CD4-positive, alpha-beta T cell treated with Interferon alpha-2 for 1 hour (primary cell): ENCODE measurements at regions not wholly inside any gene's neighbourhood (a gene's known extent, or its start where the extent isn't known, plus 50 kb on each side); places are given as distances from the start of the nearest gene placed in this dataset.

ENCODE experiments used
- DNase-seq, 2 donors: peaks; one replicate each; pipeline ENCODE4 v3.0.0-alpha.2; 2020 to 2022

DNA sequence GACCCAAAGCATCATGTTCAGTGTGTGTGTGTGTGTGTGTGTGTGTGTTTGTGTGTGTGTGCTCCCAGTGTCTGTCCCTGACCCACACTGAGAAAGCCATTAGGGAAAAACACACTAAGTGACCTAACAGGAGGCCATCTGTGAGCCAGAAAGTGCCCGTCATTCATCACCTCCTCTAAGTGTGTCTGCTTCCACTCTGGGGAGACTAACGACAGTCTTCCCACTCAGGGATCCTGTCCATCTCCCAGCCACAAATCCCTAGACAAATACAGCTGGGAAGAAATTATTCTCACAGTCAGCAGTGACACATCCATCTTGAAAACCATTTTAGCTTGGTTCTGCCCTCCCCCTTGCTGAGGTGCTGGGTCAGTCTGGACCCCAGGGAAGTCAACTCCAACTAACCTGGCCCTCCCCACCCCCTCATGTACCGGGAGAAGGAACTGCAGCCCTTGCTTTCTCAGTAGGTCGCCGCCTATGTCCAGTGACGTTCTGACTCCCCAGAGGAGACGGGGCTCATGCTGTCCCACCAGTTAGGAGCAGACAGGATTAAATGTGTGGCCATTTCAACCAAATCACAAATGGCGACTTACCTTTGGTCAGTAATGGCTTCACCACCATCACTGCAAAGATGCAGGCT lies 296.5 kb upstream of the ZNF32 start:
- DNase-seq: no peak

DNA sequence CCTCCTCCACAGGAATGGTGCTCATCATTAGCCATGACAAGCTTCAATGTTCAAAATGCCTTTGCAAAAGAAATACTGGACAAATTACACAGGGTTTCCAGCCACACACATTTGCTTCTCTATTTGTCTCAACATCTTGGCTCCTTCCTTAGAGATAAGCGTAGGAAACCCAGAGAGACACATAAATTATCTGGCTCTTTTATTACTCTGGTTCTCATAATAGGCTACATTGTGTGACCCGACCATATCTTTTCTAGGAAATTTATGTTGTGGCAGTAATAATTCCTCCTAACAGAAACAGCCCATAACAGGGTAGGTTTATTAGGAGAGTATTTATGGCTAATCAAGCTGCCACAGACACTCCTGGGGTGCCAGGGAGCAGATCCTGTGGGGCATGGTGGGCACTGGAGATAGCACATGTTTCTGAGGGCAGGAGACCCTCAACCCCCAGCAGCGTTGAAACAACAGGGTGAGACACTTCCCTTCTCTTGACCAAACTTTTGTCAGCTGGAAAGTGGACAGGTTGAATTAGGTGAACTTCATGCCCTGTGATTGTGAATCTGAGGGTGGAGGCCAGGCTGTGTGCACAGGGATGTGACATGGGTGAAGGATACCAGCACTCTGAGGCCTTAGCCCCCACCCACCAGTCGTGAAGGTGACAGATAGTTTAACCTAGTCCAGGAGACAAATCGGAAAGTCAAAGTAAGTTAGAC lies 295.9 kb upstream of the ZNF32 start:
- DNase-seq: no peak

DNA sequence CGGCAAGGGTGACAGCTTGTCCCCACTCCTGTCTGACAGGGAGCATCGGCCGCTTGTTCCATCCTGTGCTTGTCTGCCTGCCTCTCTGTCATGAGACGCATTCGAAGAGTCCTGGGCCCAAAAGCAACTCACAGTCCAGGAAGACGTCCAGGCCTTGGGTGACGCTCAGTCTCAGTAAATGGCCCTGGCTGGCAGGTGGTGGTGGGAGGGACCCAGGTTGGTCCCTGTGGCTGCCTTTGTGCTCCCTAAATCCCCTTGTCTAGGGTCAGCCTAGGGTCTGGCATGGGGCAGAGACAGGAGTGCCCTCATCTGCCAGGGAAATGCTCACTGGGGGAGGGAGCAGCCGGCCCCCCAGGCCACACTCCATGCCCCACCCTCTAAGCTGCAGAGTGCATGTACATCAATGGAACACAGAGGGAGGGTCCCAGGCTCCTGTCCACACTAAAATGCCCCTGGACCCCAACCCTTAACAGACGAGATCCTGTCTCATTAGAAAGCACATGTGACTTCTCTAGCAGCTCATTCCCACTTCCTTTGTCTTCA lies 295.2 kb upstream of the ZNF32 start:
- DNase-seq: no peak

DNA sequence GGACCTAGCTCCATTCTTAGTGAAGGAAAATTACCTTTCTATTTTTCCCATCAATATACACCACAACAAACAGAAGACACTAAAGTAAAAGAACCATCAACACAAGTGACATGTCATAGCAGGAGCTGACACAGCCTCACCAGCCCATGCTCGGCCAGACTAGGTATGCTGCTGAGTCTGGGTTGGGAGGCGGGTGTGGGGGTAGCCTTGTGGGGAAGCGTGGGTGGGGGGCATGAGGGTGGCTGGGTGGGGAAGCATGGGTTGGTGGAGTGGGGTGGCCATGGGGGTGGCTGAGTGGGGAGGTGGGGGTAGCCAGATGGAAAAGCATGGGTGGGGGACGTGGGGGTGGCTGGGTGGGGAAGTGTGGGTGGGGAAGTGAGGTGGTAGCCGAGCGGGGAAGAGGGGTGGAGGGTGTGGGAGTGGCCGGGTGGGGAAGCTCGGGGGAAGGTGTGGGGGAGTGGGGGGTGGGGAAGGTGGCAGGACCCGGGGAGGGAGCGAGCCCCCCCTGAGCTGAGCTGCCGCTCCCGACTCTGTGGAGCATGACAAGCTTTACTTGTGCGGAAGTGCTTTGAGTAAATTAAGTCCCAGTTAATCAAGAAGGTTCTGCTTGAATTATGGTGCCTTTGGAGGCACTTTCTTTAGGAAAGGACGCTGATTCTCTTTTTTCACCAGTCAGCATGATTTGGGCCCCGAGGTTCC lies 294.6 kb upstream of the ZNF32 start:
- DNase-seq: no peak

DNA sequence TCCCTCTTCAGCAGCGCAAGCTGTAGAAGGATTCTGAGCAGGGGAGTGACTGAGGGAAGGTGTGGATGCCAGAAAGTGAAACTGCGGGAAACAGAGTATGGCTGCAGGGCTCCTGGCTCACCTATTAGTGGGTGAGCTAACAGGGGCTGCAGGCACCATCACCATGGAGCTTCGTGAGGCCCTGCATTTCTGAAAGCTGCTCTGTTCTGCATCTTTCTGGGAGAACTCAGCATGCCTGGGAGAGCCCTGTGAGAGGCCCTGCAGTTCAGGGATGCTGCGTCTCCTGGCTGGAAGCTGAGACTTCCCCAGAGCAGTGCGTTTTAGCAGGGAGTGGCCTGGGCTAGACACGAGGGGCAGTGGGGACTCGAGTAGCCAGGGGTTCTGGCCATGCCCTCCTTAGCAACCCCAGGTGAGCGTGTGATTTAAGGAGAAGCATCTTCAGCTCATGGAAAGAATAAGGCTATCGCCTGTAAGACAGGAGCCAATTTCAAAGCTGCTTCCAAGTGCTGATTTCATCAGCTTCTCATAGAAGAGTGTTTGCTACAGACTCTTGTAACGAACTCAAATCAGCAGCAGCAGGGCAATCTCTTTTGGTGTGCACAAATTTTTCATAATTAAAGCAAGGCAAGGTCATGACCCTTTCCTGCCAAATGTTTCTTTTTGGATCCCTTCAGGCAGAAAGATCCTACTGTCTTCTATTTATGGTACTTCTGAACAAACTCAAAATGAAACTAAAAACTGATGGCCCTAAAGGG lies 293.6 kb upstream of the ZNF32 start:
- DNase-seq: no peak

DNA sequence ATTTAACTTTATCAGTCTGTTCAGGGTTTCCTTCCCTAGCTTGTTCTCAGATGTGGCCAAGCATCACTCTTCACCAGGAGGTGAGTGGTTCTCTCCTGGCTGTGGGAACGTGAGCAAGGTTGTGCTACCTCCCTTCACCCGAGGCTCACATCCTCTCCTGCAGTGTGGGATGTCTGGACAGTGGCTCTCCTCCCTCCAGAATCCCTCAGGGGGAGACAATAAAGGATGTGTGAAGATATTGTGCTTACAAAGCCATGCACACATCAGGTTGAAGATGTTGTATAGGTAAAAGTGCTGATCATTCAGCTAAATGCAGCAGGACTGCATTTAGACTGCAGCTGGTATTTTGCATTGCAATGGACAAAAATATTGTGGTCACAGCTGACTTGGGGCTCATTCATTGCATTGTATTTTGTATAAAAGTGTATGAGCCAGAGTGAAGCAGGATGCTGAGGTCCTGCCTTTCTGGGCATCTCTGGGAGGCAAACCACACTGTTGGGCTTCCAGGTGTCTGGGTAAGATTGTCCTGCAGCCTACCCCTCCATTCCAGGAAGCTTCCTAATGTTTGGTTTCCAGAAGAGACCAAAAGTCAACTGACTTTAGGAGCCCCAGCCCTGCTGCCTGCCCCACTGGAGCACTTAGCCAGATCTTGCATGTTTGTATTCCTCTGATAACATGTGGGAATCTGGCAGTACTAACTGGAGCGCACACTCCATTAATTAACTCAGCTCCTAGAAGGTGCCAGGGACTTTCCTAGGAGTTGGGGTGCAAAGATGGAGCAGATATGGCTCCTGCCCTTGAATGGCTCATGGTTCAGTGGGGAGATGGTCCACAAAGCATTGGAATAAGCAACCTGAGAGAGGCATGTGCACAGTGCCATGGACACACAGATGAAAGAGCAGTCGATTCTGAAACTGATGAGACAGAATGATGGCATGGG lies 292.5 kb upstream of the ZNF32 start:
- no peak for DNase-seq

DNA sequence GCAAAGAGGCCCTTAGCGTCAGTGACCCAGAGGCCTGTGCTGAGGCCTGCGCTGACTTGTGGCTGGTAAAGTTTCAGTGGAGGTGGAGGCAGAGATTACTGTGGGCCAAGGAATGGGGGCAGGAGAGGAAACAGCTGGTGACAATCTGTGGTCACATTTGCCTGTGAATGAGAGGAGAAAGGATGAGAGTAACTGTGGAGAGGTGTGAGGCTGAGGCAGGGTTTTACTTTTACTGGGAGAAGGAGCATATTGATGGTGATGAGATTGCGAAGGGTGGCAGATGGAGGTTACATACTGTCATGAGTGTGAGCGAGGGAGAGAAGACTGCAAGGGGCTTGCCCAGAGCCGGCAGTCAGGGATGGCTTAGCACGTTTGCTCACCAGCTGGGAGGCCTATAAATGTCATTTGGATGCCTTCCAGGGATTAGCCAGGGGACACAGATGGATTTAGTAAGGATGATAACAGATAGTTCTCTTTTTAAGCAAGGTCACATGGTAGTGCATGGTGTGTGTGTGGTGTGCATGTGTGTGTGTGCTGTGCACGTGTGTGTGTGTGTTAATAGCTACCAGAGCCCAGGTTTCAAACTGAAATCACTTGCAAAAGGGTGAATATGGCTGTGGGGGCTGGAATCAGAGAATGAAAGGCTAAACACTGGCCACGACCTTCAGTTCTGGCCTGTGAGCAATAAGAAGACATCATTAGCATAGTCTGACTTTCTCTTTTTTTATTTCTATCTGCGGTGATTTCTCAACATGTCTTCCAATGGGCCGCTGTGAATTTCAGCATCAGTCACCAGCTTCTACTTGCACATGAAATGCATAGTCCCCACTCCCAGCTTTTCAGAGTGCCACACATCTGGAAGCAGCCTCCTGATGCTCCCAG lies 291.5 kb upstream of the ZNF32 start:
- no peak for DNase-seq

DNA sequence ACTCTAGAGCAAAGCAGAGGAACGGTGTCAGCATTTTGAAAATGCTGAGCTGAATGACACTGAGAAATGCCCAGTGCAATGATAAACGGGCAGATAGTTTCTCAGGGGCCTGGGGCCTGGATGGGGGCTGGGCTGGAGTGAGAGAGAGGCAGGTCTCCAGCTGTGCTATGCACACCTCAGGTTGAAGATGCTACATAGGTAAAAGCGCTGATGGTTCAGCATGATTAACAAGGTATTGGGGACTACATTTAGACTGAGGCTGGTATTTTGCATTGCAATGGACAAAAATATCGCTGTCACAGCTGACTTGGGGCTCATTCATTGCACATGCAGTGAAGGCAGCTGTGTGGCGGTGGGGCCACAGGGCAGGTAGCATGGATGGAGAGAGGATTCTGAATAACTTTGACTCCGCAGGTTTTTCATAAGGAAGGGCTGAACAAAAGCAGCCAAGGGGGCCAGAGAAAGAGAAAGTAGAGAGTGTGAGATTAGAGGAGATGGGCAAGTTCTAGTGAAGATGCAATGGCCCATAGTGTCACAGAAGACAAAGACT lies 290.8 kb upstream of the ZNF32 start:
- no peak for DNase-seq

DNA sequence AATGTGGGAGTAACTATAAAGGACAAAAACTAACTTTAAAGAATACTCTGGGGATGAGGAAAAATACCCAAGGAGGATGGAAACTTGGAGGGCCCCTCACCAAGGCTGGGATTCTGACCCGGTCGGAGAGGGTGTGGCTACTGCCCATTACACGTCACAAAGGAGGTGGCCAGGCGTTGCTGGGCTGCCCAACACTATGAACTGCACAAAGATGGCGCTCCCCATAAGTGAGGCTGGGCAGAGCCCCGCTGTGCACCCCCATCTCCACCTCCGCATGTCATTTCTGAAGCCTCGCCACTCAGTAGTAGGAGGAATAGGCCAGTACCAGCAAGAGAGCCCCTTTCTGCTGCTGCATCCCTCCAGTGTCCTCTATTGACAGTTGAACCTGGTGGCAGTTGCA lies 290.1 kb upstream of the ZNF32 start:
- no peak for DNase-seq

DNA sequence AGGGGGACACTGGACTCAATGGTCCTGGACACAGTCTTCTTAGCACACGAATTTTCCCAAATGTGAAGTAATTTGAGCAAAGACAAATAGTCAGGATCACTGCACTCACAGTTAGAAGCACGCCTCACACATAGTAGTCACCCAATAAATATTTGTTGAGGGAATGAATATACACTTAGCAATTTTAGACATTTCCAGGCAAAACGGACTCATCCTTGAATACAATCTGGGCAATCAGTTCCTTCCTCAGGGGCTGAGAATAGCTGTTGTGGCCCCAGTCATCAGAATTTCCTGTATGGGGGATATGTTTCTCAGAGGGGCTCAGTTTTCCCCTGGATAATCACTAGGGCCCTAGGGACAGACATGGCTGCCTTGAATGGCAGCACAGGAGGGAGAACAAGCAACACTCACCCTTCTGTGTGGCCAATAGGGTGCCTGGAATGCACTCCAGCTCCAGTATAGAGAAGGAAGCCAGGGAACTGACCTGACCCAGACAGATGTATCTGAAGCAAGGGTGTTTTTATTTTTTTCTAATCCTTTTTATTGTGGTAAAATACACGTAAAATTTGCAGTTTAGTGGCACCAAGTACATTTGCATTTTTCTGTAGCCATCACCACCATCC lies 282.7 kb upstream of the ZNF32 start:
- DNase-seq: no peak

DNA sequence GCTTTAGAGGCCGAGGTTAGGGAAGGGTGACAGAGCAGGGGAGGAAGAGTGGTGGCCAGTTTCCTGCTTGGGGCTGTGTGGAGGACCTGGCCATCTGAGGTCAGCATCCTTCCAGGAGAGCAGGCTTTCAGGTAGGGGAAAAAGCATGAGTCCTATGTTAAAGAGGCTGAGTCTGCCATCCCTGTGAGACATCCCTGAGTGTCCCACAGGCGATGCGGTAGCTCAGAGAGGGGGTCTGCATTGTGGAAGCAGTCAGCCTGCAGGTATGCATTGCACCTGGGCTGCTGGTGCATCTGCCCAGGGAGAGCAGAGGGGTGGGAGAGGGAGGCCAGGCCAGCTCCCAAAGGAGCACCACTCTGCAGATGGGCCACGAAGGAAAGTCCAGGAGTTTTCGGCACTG lies 282.1 kb upstream of the ZNF32 start:
- DNase-seq: no peak

DNA sequence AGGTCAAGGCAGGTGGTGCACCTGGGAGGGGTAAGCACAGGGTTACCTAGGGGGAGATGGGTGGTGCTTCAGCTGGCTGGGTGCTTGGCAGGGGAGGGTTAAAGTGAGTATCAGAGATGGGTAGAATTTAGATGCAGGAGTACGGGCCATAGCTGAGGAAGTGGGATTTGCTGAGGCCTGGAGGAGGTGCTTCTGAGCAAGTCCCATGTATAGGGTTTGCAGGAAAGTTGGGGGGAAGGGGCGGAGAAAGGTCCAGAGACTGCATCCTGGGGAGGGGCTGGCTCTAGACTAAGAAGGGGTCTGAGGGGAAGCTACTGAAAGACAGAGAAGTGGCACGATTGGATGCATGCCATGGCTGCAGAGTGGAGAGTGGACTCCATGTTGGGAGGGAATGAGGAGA lies 281.6 kb upstream of the ZNF32 start:
- no peak for DNase-seq

DNA sequence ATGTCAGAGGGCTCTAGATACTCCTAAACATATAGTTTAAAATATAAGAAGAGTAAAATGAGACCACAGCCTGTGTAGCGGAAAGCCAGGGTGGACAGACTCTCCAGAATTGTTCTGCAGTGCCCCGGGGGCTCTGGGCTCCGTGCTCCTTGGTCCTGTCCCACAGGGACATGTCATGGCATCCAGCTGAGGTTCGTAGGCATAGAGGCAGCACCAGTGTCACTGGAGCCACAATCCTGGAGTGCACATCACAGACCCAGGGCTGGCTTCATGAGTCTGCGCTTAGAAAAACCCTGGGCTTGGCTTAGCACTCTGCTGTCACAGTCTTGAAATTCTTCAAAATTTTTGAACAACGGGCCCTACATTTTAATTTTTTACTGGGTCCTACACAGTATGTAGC lies 280.4 kb upstream of the ZNF32 start:
- DNase-seq: no peak

DNA sequence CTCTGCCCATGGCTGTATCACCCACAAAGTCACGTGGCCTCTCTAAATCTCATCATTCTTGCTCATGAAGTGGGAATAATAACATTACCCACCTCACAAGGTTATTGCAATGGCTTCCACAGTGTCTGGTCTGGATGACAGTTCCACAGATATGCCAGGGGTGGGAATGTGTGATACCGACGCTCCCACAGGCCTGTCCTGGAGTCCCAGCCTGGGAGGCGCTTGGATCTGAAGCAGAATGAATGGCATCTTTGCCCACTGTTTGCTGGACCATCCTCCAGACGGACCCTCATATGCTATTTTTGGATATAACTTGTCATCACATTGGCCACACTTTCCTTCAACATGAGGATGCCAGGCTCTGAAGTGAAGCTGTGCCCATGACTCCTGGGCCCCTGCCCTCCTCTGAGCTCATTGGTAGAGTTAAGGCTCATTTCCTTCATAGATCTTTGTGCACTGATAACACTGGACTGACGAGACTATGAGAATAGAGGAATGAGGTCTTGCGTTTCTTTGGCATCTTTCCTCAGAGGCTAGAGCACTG lies 279.8 kb upstream of the ZNF32 start:
- no peak for DNase-seq

DNA sequence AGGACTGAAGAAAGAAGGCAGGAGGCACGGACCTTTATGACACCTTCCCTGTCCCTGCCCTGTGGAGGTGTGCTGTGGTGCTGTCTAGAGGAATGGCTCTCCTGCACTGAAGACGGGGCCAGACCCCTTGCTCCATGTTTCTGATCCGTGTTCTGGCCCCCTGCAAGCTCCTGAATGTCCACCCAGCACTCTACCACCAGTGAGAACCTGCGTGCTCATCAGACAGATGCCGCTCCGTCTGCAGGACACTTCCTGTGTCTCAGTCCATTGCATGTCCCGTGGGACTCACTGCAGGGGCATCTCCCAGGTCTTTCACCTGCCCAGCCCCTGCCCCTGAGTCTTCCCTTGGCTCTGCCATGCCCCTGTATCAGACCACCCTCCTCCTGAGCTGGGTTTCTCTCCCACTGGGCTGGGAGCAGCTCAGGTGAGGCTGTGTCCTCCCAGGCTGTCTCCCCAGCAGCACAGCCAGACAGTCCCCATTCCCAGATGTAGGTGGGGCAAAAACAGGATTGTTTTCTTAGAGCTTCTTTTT lies 278.3 kb upstream of the ZNF32 start:
- no peak for DNase-seq

DNA sequence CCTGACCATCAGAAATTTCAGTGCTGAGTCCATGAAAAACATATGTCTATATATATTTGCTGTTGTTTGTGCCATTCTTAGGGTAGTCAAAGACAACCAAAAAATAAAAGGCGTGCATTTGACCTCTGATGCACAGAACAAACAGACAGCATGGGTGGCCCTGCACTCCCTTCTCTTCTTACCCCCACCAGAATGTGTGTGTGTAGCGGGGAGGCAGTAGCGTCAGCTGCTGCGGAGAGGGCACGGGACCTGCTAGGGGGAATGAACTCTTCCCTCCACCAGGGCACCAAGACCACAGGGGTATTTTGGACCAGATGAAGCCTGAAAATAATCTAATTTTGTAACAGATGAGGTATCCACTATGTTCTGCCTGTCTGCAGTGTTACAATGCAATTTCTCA lies 277.7 kb upstream of the ZNF32 start:
- DNase-seq: no peak

DNA sequence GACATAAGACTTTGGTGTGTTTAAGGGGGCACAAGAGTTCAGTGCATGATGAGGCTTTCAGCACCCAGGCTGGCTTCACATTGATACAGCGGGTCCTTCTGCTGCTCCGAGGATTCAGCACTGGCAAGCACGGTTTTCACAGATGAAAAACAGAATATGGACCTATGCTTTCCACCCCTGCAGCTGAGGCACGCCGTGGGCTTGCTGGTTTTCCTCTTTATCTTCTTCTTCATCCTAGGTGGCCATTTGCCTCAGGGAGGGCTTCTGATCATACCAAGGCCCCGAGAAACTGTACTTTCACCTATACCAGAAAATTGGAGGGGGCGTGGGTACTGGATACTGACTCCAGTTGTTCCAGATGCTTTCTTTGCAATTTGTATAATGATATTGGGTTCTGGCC lies 277.1 kb upstream of the ZNF32 start:
- DNase-seq: no peak

DNA sequence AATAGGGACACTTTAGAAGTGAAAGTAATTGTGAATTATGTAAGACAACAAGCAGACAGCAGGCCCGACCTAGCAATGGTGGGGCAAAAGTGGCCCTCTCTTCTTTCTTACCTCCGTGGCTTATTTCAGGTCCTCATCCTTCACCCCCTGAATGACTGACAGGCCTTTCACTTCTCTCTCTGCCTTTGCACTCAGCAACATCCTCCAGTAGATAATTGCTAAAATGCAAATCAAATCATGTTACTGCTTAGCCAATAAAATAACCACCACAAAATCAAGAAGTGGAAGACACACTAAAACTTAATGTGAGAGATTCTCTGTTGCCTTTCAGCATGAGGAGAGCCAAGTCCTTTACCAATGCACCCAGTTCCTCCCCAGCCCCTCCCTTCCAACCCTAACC lies 274.6 kb upstream of the ZNF32 start:
- no peak for DNase-seq
